ENCODE measurements at regions not wholly inside any gene's neighbourhood (a gene's known extent, or its start where the extent isn't known, plus 50 kb on each side); places are given as distances from the start of the nearest gene placed in this dataset.

DNA sequence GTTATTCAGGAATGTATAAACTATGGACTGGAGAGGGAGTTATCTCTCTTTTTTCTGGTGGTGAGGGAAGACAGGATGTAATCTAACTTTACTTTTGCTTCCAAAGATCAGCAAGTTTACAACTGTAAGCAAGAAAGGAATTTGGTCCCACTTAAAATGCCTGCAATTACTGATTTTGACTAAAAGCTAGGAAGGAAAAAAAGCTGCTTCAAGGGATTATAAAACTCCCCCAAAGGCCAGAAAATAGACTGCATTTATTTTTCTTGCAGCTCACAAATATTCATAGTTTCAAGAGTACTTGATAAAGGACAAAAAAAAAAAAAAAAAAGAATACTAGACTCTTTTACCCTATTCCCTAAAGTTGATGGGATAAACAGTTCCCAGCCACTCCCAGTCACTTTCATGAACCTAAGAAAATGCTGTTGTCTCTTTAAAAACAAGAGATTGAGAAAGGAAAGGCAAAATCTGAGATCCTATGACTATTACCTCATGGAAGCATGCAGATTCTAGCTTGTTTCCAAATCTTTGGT, 128.7 kb upstream of the BMP4 start:
- Mint-ChIP-seq H3K27ac (peak overlapping the region; percentile 62), H3K27me3 (ENCODE audit: low read depth) (no peaks in the 10 kb centered on the region), H3K4me3 (no peak overlapping the region), H3K36me3 (no peaks in the 10 kb centered on the region), H3K4me1 (peaks cover 35% of the 10 kb centered on the region), H3K9me3 (peaks cover 7% of the 10 kb centered on the region)
- TF ChIP-seq, protein P1, sequence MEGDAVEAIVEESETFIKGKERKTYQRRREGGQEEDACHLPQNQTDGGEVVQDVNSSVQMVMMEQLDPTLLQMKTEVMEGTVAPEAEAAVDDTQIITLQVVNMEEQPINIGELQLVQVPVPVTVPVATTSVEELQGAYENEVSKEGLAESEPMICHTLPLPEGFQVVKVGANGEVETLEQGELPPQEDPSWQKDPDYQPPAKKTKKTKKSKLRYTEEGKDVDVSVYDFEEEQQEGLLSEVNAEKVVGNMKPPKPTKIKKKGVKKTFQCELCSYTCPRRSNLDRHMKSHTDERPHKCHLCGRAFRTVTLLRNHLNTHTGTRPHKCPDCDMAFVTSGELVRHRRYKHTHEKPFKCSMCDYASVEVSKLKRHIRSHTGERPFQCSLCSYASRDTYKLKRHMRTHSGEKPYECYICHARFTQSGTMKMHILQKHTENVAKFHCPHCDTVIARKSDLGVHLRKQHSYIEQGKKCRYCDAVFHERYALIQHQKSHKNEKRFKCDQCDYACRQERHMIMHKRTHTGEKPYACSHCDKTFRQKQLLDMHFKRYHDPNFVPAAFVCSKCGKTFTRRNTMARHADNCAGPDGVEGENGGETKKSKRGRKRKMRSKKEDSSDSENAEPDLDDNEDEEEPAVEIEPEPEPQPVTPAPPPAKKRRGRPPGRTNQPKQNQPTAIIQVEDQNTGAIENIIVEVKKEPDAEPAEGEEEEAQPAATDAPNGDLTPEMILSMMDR (IDR thresholded peaks at IDR 0.05; ENCODE audit: unreplicated experiment), result no peak
- no peak for DNase-seq (ENCODE audit: low spot score in 2 of 2, unreplicated experiment in 2 of 2)

DNA sequence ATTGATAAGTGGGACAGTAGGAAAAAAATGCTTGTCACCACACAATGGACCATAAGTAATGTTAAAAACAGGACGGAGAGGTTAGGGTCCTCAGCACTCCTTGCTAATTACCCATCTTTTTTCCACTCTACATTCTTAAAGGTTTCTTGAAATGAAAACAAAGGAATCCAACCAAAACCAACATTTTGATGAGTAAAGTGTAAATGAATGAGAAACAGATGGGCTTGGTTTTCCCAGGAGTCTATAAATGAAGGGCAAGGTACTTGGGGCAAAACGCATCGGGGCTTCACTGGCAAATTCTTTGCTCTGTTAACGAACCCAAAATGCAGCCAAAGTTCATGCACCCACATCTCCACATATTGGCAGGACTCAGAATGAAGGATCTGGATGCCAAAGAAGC, 129.2 kb upstream of the BMP4 start:
- no peak for DNase-seq (ENCODE audit: low spot score in 2 of 2, unreplicated experiment in 2 of 2)
- TF ChIP-seq, protein P1 (IDR thresholded peaks at IDR 0.05; ENCODE audit: unreplicated experiment), result no peak

DNA sequence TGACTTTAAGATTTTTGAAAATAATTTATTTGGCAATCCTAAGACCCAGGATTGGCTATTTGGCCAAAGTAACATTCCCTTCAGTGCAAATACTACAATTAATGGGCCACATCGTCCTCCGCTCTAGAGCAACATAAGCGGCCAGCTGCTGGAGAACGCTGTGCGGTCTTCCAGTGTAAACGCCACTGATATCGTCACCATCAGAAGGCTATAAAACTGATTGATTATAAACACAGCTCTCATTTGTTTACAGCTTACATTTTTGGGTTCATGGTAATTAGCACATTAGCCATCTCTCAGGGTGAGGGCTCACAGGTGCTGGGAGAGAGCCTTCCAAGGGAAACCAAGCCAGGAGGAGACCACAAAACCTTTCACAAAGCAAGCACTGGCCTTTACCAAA, 130.1 kb upstream of the BMP4 start:
- Mint-ChIP-seq H3K27ac (peak overlapping the region; percentile 43), H3K27me3 (ENCODE audit: low read depth) (no peaks in the 10 kb centered on the region), H3K4me3 (no peak overlapping the region), H3K9me3 (peaks cover 22% of the 10 kb centered on the region), H3K4me1 (peaks cover 35% of the 10 kb centered on the region), H3K36me3 (no peaks in the 10 kb centered on the region)
- TF ChIP-seq, protein P1 (IDR thresholded peaks at IDR 0.05; ENCODE audit: unreplicated experiment), result no peak
- no peak for DNase-seq (ENCODE audit: low spot score in 2 of 2, unreplicated experiment in 2 of 2)

More for the DNA sequence above, 129.2 kb upstream of the BMP4 start:
- Mint-ChIP-seq H3K27me3 (ENCODE audit: low read depth) (no peaks in the 10 kb centered on the region), H3K4me3 (no peak overlapping the region), H3K9me3 (peaks cover 12% of the 10 kb centered on the region), H3K4me1 (peaks cover 35% of the 10 kb centered on the region), H3K36me3 (no peaks in the 10 kb centered on the region), H3K27ac (peak overlapping the region; percentile 62)

DNA sequence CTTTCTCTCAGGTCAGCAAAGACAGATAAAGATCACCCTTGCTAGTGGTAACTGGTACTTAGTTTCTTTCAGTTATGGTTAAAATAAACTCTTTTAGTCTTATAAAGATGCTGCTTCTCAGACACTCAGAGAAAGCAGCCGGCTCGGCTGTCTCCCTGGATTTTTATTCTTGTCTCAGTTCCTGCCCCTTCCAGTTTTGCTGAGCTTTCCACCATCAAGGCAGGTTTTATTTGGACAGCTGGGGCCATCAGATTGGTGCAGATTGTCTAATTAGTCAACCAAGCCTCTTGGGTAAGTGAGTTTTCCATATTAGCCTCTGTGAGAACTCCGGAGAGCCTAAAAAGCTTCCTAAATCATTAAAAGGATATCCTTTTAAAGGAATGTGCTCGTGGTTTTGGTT, 130.8 kb upstream of the BMP4 start:
- no peak for DNase-seq (ENCODE audit: low spot score in 2 of 2, unreplicated experiment in 2 of 2)
- Mint-ChIP-seq H3K27ac (peak overlapping the region; percentile 87), H3K4me1 (peaks cover 35% of the 10 kb centered on the region), H3K4me3 (no peak overlapping the region), H3K36me3 (no peaks in the 10 kb centered on the region), H3K27me3 (ENCODE audit: low read depth) (no peaks in the 10 kb centered on the region), H3K9me3 (peaks cover 27% of the 10 kb centered on the region)
- TF ChIP-seq, protein P1 (IDR thresholded peaks at IDR 0.05; ENCODE audit: unreplicated experiment), result no peak

DNA sequence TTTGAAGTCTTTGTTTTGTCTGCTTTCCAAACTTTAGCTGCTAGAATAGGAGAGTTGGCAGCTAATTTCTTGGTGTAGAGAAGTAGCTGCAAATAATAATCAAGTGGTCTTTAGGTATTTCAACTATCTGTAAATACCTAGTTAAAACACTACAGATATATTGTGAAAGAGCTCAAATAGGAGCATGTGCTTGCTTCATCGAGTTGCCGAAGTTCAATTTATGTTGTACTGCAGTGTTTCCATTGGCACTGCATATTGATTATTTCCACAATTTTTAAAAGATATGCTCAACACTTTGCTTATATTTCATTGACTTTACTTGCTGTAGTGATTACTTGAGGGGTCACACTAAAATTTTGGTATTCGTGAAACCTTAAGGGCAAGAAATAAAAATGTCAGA, 131.6 kb upstream of the BMP4 start:
- Mint-ChIP-seq H3K27me3 (ENCODE audit: low read depth) (no peaks in the 10 kb centered on the region), H3K4me3 (no peak overlapping the region), H3K4me1 (peaks cover 35% of the 10 kb centered on the region), H3K9me3 (peaks cover 34% of the 10 kb centered on the region), H3K27ac (peak overlapping the region; percentile 8), H3K36me3 (no peaks in the 10 kb centered on the region)
- TF ChIP-seq, protein P1 (IDR thresholded peaks at IDR 0.05; ENCODE audit: unreplicated experiment), result no peak
- no peak for DNase-seq (ENCODE audit: low spot score in 2 of 2, unreplicated experiment in 2 of 2)

DNA sequence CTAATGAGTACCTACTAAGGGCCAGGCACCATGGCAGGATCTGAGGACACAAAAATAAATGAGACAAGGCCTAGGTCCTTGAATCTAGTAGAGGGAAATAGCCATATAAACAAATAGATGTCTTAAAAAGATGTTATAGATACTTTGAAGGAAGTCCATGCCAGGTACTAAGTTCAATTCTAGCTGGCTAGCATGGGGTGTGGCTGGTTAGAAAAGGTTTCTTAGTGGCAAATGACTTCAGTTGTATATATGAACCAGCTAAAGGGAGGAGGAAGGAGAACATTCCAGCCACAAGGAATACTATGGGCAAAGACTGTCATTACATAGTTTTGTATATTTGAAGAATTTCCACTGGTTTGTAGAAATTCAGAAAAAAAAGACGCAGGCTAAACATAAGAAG, 133.6 kb upstream of the BMP4 start:
- Mint-ChIP-seq H3K27ac (no peak overlapping the region), H3K4me3 (no peak overlapping the region), H3K4me1 (peaks cover 29% of the 10 kb centered on the region), H3K36me3 (peaks cover 6% of the 10 kb centered on the region), H3K9me3 (peaks cover 49% of the 10 kb centered on the region), H3K27me3 (ENCODE audit: low read depth) (no peaks in the 10 kb centered on the region)
- TF ChIP-seq, protein P1 (IDR thresholded peaks at IDR 0.05; ENCODE audit: unreplicated experiment), result no peak
- no peak for DNase-seq (ENCODE audit: low spot score in 2 of 2, unreplicated experiment in 2 of 2)

All from mesothelial cell of epicardium (in vitro differentiated cells).